Loucy (cell line): ENCODE measurements at regions not wholly inside any gene's neighbourhood (a gene's known extent, or its start where the extent isn't known, plus 50 kb on each side); places are given as distances from the start of the nearest gene placed in this dataset.
A peak's percentile ranks its signal among the peaks of the same experiment; 100 is the strongest.

Experiments
- H2AFZ ChIP-seq: fragments of 200-600 bp; sonication (generic); 2 replicates; pipeline ENCODE4 v1.6.0; 2016; ENCODE audit warnings: antibody characterized with exemption, mild to moderate bottlenecking, low read length, moderate library complexity
- H3F3A ChIP-seq: fragments of 200-600 bp; 2 replicates; pipeline ENCODE4 v1.6.0; 2016; ENCODE audit warnings: antibody characterized with exemption, low read depth, mild to moderate bottlenecking
- H3K27me3 ChIP-seq: fragments of 200-600 bp; sonication (generic); 2 replicates; pipeline ENCODE4 v1.6.1; 2014; ENCODE audit warnings: low read length, mild to moderate bottlenecking; ENCODE audit not compliant: insufficient read depth, poor library complexity, severe bottlenecking
- H3K36me3 ChIP-seq: fragments of 200-600 bp; sonication (generic); 2 replicates; pipeline ENCODE4 v1.6.1; 2016; ENCODE audit warnings: low read length; ENCODE audit not compliant: insufficient read depth
- H3K4me1 ChIP-seq: fragments of 200-600 bp; sonication (generic); 2 replicates; pipeline ENCODE4 v1.5.1; 2014; ENCODE audit warnings: low read length, mild to moderate bottlenecking; ENCODE audit not compliant: insufficient read depth, poor library complexity, severe bottlenecking
- H3K4me2 ChIP-seq: fragments of 200-600 bp; sonication (generic); 2 replicates; pipeline ENCODE4 v1.6.0; 2014; ENCODE audit warnings: antibody characterized with exemption, low read length, low read depth, mild to moderate bottlenecking; ENCODE audit not compliant: poor library complexity, severe bottlenecking
- H3K4me3 ChIP-seq: fragments of 200-600 bp; sonication (generic); 2 replicates; pipeline ENCODE4 v1.5.1; 2014; ENCODE audit warnings: low read length, mild to moderate bottlenecking, mixed read lengths; ENCODE audit not compliant: poor library complexity, severe bottlenecking
- H3K79me2 ChIP-seq: fragments of 200-600 bp; sonication (generic); 2 replicates; pipeline ENCODE4 v1.6.1; 2014; ENCODE audit warnings: low read length; ENCODE audit not compliant: insufficient read depth
- H3K9ac ChIP-seq: fragments of 200-600 bp; sonication (generic); 2 replicates; pipeline ENCODE4 v1.6.0; 2014; ENCODE audit warnings: mild to moderate bottlenecking, low read depth, low read length, moderate library complexity; ENCODE audit not compliant: poor library complexity, severe bottlenecking
- H3K9me2 ChIP-seq: fragments of 200-600 bp; sonication (generic); replicated peaks from 2 replicates; pipeline ENCODE4 v1.6.1; 2016; ENCODE audit warnings: low read depth, low read length, mixed read lengths
- H3K9me3 ChIP-seq: fragments of 200-600 bp; sonication (generic); 2 replicates; pipeline ENCODE4 v1.6.1; 2014; ENCODE audit warnings: mild to moderate bottlenecking, antibody characterized with exemption, low read length, low read depth; ENCODE audit not compliant: insufficient read depth
- H4K20me1 ChIP-seq: fragments of 200-600 bp; sonication (generic); 2 replicates; pipeline ENCODE4 v1.6.0; 2014; ENCODE audit warnings: antibody characterized with exemption, low read length, mild to moderate bottlenecking; ENCODE audit not compliant: insufficient read depth, poor library complexity, severe bottlenecking
- EZH2phosphoT487 ChIP-seq: fragments of 200-600 bp; IDR thresholded peaks from 2 replicates; pipeline ENCODE4 v1.6.1; 2018; ENCODE audit warnings: antibody characterized with exemption, mild to moderate bottlenecking, moderate library complexity, borderline replicate concordance
- TF ChIP-seq, protein P1 (sequence below): fragments of 200-600 bp; sonication (generic); conservative IDR thresholded peaks from 2 replicates; pipeline ENCODE4 v1.5.1; 2014; ENCODE audit warnings: mild to moderate bottlenecking, antibody characterized with exemption, low read length

- Histone ChIP-seq H3K79me2 (peaks cover 12% of the 10 kb centered on the region; the same call in 1 of the 2 replicates), H3K36me3 (no peaks in the 10 kb centered on the region), H3K9me3 (no peaks in the 10 kb centered on the region), H3K9ac (peak overlapping the region; percentile 3), H3K27me3 (no peaks in the 10 kb centered on the region), H4K20me1 (no peaks in the 10 kb centered on the region), H3F3A (peaks cover 13% of the 10 kb centered on the region), H3K4me2 (no peak overlapping the region), H3K4me3 (no peak overlapping the region), H3K4me1 (peaks cover 79% of the 10 kb centered on the region), H3K9me2 (no peaks in the 10 kb centered on the region), H2AFZ (no peak overlapping the region)
- no peak for TF ChIP-seq EZH2phosphoT487
- TF ChIP-seq, protein P1, sequence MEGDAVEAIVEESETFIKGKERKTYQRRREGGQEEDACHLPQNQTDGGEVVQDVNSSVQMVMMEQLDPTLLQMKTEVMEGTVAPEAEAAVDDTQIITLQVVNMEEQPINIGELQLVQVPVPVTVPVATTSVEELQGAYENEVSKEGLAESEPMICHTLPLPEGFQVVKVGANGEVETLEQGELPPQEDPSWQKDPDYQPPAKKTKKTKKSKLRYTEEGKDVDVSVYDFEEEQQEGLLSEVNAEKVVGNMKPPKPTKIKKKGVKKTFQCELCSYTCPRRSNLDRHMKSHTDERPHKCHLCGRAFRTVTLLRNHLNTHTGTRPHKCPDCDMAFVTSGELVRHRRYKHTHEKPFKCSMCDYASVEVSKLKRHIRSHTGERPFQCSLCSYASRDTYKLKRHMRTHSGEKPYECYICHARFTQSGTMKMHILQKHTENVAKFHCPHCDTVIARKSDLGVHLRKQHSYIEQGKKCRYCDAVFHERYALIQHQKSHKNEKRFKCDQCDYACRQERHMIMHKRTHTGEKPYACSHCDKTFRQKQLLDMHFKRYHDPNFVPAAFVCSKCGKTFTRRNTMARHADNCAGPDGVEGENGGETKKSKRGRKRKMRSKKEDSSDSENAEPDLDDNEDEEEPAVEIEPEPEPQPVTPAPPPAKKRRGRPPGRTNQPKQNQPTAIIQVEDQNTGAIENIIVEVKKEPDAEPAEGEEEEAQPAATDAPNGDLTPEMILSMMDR, result no peak
Measured at GRCh38 chr2:181310967-181311366, 146.2 kb upstream of the ITGA4 start.

DNA sequence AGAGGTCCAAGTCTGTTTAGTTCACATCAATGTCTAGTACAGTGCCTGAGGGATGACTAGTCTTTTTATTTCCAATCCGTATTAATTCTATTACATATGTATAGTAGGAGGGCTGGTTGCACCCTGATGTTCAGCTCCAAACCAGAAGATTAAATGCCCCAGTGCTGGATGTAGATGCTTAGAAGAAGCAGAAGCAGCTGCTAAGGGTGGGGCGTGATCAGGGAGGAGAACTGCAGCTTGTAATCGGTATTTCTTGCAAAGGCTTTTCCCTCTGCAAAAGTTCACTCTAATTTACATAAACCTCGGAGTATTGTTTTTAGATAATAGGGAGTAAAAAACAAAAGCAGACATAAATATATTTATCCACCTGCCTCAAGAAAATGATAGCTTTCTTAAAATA lies 145.3 kb upstream of the ITGA4 start:
- H4K20me1 ChIP-seq, result no peaks in the 10 kb centered on the region
- H3K4me3 ChIP-seq, result no peak overlapping the region
- H3K9me3 ChIP-seq, result no peaks in the 10 kb centered on the region
- no peaks in the 10 kb centered on the region for H3K36me3 ChIP-seq
- peaks cover 5% of the 10 kb centered on the region for H3F3A ChIP-seq
- H2AFZ ChIP-seq, result no peak overlapping the region
- peaks cover 12% of the 10 kb centered on the region; the same call in 1 of the 2 replicates for H3K79me2 ChIP-seq
- no peak for TF ChIP-seq EZH2phosphoT487
- TF ChIP-seq, protein P1, result no peak
- H3K9me2 ChIP-seq, result no peaks in the 10 kb centered on the region
- no peak overlapping the region for H3K9ac ChIP-seq
- H3K4me2 ChIP-seq, result no peak overlapping the region
- H3K4me1 ChIP-seq, result peaks cover 72% of the 10 kb centered on the region
- no peaks in the 10 kb centered on the region for H3K27me3 ChIP-seq

DNA sequence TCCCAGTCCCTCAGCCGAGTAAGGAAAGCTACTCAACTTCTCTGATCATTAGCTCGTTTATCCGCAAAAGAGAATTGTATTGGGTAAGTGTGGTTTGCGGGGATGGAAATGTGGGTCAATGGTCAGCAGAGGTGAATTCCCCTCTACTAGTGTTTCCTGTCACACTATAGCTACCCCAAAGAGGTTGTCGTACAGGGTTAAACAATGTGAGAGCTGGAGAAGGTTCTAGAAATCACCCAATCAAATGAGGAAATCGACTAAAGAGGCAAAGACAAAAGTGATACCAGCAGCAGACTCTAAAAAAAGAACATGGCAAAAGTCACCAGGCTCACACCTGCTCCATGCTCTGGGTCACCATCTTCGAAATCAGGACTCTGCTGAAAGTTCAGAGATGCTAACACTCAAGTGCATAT lies 144.7 kb upstream of the ITGA4 start:
- Histone ChIP-seq H3F3A (no peaks in the 10 kb centered on the region), H3K4me3 (no peak overlapping the region), H3K4me1 (peaks cover 68% of the 10 kb centered on the region), H3K27me3 (no peaks in the 10 kb centered on the region), H3K9me2 (no peaks in the 10 kb centered on the region), H3K4me2 (peak overlapping the region; percentile 5), H3K9me3 (no peaks in the 10 kb centered on the region), H2AFZ (no peak overlapping the region), H3K9ac (peak overlapping the region; percentile 51), H4K20me1 (no peaks in the 10 kb centered on the region), H3K79me2 (peaks cover 12% of the 10 kb centered on the region; the same call in 1 of the 2 replicates), H3K36me3 (no peaks in the 10 kb centered on the region)
- TF ChIP-seq EZH2phosphoT487, result no peak

- Histone ChIP-seq H3K9me2 (no peaks in the 10 kb centered on the region), H3K36me3 (no peaks in the 10 kb centered on the region), H2AFZ (peak overlapping the region; percentile 6; the same call in 1 of the 2 replicates), H3K27me3 (no peaks in the 10 kb centered on the region), H3K9me3 (no peaks in the 10 kb centered on the region), H4K20me1 (no peaks in the 10 kb centered on the region), H3K79me2 (no peaks in the 10 kb centered on the region), H3K4me3 (peak overlapping the region; percentile 5), H3F3A (no peaks in the 10 kb centered on the region), H3K4me1 (peaks cover 61% of the 10 kb centered on the region), H3K4me2 (peak overlapping the region; percentile 42), H3K9ac (peak overlapping the region; percentile 51)
- no peak for TF ChIP-seq EZH2phosphoT487
Measured at GRCh38 chr2:181313845-181314244, 143.3 kb upstream of the ITGA4 start.
